Upper lobe of left lung (tissue), 6 donors: ENCODE measurements at regions not wholly inside any gene's neighbourhood (a gene's known extent, or its start where the extent isn't known, plus 50 kb on each side); places are given as distances from the start of the nearest gene placed in this dataset.

Source experiments
- ATAC-seq, 2 donors: fragments of 200-7000 bp; cut with Tn5 transposase; one replicate each; pipeline ENCODE4 v1.9.1; 2022; ENCODE audit warnings: mild to moderate bottlenecking in 2 of 2, moderate library complexity in 2 of 2; ENCODE audit not compliant: low FRiP score in 2 of 2
- DNase-seq, 2 donors: peaks; one replicate each; pipeline ENCODE4 v3.0.0-alpha.2; 2019 to 2020
- H3K27ac ChIP-seq, 4 donors: fragments of 200-600 bp; sonication (generic); one replicate each; pipeline ENCODE4 v1.5.1; 2016 to 2019
- H3K27me3 ChIP-seq, 4 donors: fragments of 200-600 bp; sonication (generic); one replicate each; pipeline ENCODE4 v1.5.1; 2017 to 2019
- H3K36me3 ChIP-seq, 4 donors: fragments of 200-600 bp; sonication (generic); one replicate each; pipeline ENCODE4 v1.5.1; 2016 to 2019
- H3K4me1 ChIP-seq, 4 donors: fragments of 200-600 bp; sonication (generic); one replicate each; pipeline ENCODE4 v1.5.1; 2018 to 2019
- H3K4me3 ChIP-seq, 4 donors: fragments of 200-600 bp; sonication (generic); one replicate each; pipeline ENCODE4 v1.5.1; 2017 to 2019; ENCODE audit warnings: mild to moderate bottlenecking in 2 of 4, moderate library complexity in 1 of 4
- H3K9me3 ChIP-seq, 4 donors: fragments of 200-600 bp; sonication (generic); one replicate each; pipeline ENCODE4 v1.5.1; 2018 to 2019
- EP300 ChIP-seq, 4 donors: sonication (generic); formaldehyde crosslinking; IDR thresholded peaks; one replicate each; pipeline ENCODE4 v1.5.1; 2017; ENCODE audit warnings: antibody characterized with exemption in 4 of 4, control low read depth in 2 of 4
- POLR2A ChIP-seq, 4 donors: fragments of 450-650 bp; IDR thresholded peaks; one replicate each; pipeline ENCODE4 v1.5.1; 2016 to 2017; ENCODE audit warnings: antibody characterized with exemption in 4 of 4, mild to moderate bottlenecking in 2 of 4
- POLR2AphosphoS5 ChIP-seq, 2 donors: sonication (generic); formaldehyde crosslinking; IDR thresholded peaks; one replicate each; pipeline ENCODE4 v1.5.1; 2017; ENCODE audit warnings: antibody characterized with exemption in 2 of 2
- WGBS, 2 donors: methylation state at CpG; one replicate each; pipeline ENCODE4 v1.1.5; 2017 to 2018; 5-methylcytosine and 5-hydroxymethylcytosine counted together
- TF ChIP-seq, protein P1 (sequence below), 6 experiments: fragments of 450-650 bp in 4 of 6; fragments of 200-600 bp in 2 of 6; sonication (generic) in 2 of 6; IDR thresholded peaks; one replicate each; pipeline ENCODE4 v1.5.1; 2016 to 2019; ENCODE audit warnings: antibody characterized with exemption in 6 of 6
- donor health status: DM: no; HTN: no; CAD: no; lungs with moderate emphysema.
- donor health status: DM: no; HTN: yes; CAD: no; lungs with severe emphysema.

DNA sequence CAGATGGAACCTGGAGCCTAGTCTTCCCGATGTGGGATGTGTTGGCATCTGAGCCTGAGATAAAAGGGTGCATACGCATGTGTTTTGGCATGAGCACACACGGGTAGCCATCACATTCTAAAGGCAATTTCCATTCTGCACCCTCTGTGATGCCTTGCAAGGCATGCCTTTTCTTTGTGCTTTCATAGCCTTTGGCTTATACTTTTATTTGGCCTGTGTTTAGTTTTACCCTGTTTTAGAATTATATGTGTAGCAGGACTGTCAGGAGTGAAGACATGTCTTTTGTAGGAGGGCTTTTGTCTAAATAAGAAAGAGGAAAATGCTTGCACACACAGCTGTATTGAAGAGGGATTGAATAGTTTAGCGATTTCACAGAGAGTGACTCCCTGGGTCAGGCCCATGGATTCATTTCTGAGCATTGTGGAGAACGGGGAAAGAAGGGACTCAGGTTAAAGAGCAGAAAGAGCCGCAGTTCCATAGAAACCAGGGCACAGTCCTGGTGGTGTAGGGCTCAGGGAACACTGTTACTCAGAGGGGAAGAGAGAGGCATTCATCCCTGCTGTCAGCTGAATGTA is 530.2 kb downstream of the DHX35 start:
- H3K27ac ChIP-seq: no peak overlapping the region
- no peaks in the 10 kb centered on the region for H3K4me1 ChIP-seq
- DNase-seq (no peak), ATAC-seq (no peak)
- 83 to 86% methylated on average over 6 of the region's 6 CpGs for WGBS, 2 donors
- H3K9me3 ChIP-seq: no peaks in the 10 kb centered on the region
- H3K36me3 ChIP-seq: no peaks in the 10 kb centered on the region
- no peaks in the 10 kb centered on the region for H3K27me3 ChIP-seq
- TF ChIP-seq POLR2AphosphoS5 (IDR thresholded peaks at IDR 0.05) (no peak), POLR2A (IDR thresholded peaks at IDR 0.05) (no peak), EP300 (IDR thresholded peaks at IDR 0.05) (no peak)
- TF ChIP-seq, protein P1, sequence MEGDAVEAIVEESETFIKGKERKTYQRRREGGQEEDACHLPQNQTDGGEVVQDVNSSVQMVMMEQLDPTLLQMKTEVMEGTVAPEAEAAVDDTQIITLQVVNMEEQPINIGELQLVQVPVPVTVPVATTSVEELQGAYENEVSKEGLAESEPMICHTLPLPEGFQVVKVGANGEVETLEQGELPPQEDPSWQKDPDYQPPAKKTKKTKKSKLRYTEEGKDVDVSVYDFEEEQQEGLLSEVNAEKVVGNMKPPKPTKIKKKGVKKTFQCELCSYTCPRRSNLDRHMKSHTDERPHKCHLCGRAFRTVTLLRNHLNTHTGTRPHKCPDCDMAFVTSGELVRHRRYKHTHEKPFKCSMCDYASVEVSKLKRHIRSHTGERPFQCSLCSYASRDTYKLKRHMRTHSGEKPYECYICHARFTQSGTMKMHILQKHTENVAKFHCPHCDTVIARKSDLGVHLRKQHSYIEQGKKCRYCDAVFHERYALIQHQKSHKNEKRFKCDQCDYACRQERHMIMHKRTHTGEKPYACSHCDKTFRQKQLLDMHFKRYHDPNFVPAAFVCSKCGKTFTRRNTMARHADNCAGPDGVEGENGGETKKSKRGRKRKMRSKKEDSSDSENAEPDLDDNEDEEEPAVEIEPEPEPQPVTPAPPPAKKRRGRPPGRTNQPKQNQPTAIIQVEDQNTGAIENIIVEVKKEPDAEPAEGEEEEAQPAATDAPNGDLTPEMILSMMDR (IDR thresholded peaks at IDR 0.05): no peak
- no peak overlapping the region for H3K4me3 ChIP-seq

DNA sequence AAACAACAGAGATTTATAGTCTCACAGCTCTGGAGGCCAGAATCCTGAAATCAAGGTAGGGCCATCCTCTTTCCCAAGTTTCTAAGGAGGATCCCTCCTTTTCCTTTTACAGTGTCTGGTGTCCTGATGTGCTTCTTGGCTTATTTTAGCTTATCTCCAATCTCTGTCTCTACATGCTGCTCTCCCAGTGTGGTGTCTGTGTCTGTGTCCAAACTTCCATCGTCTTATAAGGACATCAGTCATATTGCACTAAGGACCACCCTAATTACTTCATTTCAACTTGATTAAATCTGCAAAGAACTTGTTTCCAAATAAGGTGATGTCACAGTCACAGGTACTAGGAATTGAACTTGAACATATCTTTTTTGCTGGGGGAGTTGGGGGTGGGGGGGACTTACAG is 529.6 kb downstream of the DHX35 start:
- whole genome bisulfite sequencing, 2 donors: 86 to 88% methylated on average over 1 of the region's 1 CpG

GRCh38 chr20:39489986-39490560 is 527.9 kb downstream of the DHX35 start:
- H3K4me1 ChIP-seq: no peaks in the 10 kb centered on the region
- DNase-seq (no peak), ATAC-seq (no peak)
- H3K4me3 ChIP-seq: no peak overlapping the region
- no peaks in the 10 kb centered on the region for H3K36me3 ChIP-seq
- H3K9me3 ChIP-seq: no peaks in the 10 kb centered on the region
- no peak overlapping the region for H3K27ac ChIP-seq
- no peaks in the 10 kb centered on the region for H3K27me3 ChIP-seq
- TF ChIP-seq, protein P1 (IDR thresholded peaks at IDR 0.05): no peak
- TF ChIP-seq EP300 (IDR thresholded peaks at IDR 0.05) (no peak), POLR2AphosphoS5 (IDR thresholded peaks at IDR 0.05) (no peak)
- WGBS, 2 donors: 80 to 89% methylated on average over 2 of the region's 2 CpGs

More for the DNA sequence above, 529.6 kb downstream of the DHX35 start:
- H3K4me3 ChIP-seq: no peak overlapping the region
- H3K36me3 ChIP-seq: no peaks in the 10 kb centered on the region
- DNase-seq (no peak), ATAC-seq (no peak)
- H3K27ac ChIP-seq: no peak overlapping the region
- TF ChIP-seq POLR2A (IDR thresholded peaks at IDR 0.05) (no peak), EP300 (IDR thresholded peaks at IDR 0.05) (no peak), POLR2AphosphoS5 (IDR thresholded peaks at IDR 0.05) (no peak)
- TF ChIP-seq, protein P1 (IDR thresholded peaks at IDR 0.05): no peak
- no peaks in the 10 kb centered on the region for H3K4me1 ChIP-seq
- no peaks in the 10 kb centered on the region for H3K27me3 ChIP-seq
- no peaks in the 10 kb centered on the region for H3K9me3 ChIP-seq

DNA sequence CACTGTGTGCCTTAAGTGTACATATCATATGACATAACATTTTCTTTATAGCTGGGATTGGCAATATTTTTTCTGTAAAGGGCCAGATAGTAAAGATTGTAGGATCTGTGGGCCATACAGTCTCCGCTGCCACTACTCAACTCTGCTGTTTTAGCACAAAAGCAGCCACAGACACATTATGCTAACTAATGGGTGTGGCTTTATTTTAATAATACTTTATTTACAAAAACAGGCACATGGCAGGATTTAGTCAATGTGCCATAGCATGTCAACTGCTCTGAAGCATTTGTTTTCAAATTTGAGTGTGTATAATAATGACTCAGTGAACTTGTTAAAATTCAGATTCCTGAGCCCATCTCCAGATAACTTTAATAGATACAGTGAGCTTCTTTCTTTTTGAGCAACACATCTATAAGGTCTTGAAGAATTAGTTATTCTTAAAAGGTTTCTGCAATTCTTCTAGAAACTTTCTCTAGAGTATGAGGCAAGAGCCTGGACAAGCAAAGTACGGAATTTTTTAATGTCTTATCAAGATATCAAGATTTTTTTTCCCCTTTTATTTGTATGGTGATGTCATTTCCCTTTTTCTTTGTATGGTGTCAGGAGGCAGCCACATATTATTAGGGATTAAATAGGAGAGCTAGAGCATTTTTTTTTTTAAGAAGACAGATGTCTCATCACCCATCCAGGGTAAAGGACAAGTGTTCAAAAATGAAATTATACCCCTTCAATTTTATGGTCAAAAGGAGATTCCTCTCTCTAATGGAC is 518.3 kb downstream of the DHX35 start:
- TF ChIP-seq, protein P1 (IDR thresholded peaks at IDR 0.05): no peak
- no peak for TF ChIP-seq EP300 (IDR thresholded peaks at IDR 0.05)
- TF ChIP-seq POLR2AphosphoS5 (IDR thresholded peaks at IDR 0.05): no peak
- TF ChIP-seq POLR2A (IDR thresholded peaks at IDR 0.05): no peak
- H3K4me1 ChIP-seq: no peaks in the 10 kb centered on the region
- DNase-seq (no peak), ATAC-seq (no peak)
- H3K27ac ChIP-seq: no peak overlapping the region
- H3K9me3 ChIP-seq: no peaks in the 10 kb centered on the region
- H3K27me3 ChIP-seq: no peaks in the 10 kb centered on the region
- H3K4me3 ChIP-seq: no peak overlapping the region
- no peaks in the 10 kb centered on the region for H3K36me3 ChIP-seq
- WGBS, 2 donors: 73 to 80% methylated on average over 2 of the region's 2 CpGs
